ENCODE measurements at regions not wholly inside any gene's neighbourhood (a gene's known extent, or its start where the extent isn't known, plus 50 kb on each side); places are given as distances from the start of the nearest gene placed in this dataset.
"Not testable (repeated sequence)": the region's sequence is repeated elsewhere in the genome, so short reads cannot be mapped to it uniquely, and the experiment has no call there.

DNA sequence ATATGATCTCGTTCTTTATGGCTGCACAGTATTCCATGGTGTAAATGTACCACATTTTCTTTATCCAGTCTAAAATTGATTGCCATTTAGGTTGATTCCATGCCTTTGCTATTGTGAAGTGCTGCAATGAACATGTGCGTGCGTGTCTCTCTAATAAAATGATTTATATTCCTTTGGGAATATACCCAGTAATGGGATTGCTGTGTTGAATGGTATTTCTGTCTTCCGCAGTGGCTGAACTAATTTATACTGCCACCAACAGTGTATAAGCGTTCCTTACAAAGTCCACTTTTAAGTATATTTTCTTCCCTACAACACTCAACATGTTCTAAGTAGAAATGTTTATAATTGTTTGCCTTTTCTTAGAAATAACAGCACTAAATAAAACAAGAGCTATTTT is 521.9 kb downstream of the DTWD2 start:
- DNase-seq, result no peak

DNA sequence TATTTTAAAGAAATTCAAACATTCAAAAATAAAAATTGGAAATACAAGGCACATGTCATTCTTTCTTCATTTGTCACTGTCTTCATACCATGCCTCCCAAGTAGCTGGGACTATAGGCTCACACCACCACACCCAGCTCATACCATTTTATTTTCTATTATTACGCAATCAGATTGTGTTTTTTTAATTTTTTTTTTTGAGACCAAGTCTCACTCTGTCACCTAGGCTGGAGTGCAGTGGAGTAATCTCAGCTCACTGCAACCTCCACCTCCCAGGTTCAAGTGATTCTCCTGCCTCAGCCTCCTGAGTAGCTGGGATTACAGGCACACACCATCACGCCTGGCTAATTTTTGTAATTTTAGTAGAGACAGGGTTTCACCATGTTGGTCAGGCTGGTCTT is 526.1 kb downstream of the DTWD2 start:
- DNase-seq, result not testable (repeated sequence)

DNA sequence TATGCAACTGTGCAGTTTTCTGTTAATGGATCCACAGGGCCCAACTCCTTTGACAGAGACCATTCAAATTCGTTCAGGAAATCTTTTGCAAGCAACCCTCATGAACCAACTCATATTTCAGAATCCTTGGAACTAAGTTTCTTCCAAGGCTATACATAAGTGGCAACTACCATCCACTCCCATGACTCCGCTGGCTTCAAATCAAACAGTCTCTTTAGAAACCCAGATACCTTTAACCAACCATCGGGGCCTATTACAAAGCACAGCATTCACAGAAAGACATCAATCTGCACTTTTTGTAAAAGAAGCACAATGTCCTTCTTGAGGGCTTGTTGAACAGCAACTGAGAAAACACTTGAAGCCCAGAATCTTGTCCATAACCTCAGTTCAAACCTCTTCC is 526.9 kb downstream of the DTWD2 start:
- DNase-seq, result no peak

DNA sequence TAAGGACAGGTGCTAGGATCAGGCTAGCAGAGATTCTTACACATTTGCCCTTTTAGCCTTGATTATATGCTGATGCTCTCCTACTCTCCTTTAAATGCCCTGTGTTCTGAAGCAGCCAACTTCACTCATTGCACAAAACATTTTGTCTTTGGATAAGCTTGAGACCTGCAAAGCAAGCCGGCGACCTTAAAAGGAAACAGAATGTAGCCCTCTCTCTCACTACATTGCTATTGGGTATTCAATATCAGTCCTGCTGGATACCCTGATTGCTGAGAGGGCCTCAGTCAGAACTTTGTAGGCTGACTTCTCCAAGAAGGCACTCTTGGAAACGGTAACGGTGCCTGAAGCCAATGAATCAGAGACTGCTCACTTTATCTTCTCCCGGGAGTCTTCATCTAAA is 528.9 kb downstream of the DTWD2 start:
- no peak for DNase-seq

DNA sequence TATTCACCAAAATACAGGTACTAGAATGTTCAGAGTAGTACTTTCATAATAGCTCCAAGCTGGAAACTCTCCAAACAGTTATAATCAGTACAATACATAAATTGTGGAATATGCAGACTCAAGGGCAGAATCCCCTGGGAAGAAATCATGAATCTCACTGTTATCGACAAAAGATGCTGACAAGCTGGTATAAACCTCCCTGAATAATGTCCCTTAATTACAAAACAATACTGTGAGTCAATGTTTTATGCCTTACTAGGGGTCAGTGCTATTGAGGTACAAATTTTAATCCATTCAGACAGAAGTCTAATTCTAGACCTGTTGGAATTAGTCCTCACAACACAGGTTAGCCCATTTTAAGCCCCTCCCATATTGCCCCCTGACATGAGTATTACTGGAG is 532.3 kb downstream of the DTWD2 start:
- DNase-seq, result no peak

DNA sequence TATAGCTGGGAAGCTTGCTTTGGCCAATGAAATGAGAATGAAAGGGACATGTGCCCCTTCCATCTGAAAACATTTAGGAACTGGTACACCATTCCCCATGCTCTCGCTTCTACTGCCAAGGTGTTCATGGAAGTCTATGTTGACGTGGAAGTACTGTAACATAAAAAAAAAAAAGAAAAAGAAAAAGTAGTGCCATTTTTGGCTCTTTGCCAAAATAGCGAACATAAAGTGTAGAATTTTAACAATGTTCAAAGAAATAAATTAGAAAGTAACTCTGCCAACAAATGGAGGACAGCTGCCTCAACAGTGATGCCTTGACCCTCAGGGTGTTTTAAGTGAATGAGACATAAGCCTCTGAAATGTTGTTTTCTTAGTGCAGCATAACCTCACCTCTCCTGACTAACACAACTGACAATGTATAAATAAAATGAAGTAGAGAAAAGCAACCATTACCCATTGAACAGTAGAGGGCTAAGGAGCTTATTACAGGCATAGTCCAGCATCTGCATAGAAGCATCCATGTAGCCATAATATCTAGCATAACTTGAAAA is 536.6 kb downstream of the DTWD2 start:
- DNase-seq, result no peak

DNA sequence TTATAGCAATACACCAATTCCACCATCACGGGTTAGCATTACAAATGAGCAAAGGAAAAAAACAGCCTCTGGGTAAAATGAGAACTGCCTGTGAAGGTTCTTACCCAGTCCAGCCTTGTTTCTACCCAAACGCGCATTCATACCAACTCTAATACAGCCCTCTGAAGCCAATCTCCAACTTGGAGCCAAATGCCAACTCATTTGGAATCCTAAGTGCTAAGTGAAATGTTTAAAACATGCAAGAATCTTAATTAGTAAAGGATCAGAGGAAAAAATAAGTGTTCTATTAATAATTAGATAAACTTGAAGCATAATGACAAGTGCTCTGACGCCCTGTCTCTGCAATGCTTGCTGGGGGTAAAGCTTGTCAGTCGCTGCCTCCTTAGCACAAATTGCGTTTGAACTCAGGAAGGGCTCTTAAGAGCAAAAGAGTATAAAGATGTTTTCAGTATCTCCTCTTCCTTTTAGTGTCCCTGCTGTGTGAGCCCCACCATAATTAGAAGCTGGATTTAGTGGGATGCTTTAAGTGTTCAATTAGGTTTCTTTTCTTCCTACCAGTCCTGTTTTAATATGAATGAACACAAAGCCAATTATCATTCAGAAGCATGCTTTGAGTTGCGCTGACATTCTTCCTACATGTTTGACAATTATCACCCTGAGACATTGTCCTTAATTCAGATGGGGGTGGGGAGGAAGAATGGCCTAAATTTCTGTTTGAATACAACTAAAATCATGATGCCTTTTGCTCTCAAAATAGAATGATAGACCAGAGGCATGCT is 537.6 kb downstream of the DTWD2 start:
- no peak for DNase-seq

DNA sequence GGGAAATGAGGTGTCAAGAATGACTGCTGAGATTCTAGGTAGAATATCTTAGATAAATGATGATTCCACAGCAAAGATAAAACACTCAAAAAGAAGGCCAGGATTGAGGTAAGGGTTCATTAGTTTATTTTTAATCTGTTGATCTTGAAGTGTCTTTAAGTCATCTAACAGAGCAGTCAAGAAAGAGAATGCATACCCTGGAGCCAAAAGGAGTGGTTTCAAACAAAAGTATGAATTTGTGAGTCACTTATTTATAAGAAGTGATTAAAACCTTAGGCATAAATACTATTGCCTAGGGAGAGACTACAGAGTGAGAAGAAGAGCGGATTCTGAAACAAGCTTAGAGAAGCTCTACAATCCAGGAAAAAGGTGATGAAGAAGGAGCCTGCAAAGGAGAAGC is 541.0 kb downstream of the DTWD2 start:
- DNase-seq, result no peak

DNA sequence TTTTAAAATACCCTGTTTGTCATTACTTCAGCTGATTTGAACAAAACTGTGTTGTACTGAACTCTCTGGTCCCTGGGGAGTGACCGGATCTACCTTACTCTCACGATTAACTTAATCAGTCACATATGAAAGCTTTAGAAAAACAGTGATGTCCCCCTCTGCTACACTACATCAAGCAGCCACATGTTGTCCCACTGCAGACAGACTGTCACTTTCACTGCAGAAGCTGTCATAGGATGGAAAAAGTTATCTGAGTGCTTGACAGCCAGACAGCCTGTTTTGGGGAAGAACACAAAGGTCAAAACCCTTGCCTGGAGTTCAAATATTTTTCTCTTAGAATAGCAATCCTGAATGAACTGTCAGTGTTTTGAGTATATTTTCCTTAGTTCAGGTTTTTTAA is 546.4 kb downstream of the DTWD2 start:
- DNase-seq, result no peak

DNA sequence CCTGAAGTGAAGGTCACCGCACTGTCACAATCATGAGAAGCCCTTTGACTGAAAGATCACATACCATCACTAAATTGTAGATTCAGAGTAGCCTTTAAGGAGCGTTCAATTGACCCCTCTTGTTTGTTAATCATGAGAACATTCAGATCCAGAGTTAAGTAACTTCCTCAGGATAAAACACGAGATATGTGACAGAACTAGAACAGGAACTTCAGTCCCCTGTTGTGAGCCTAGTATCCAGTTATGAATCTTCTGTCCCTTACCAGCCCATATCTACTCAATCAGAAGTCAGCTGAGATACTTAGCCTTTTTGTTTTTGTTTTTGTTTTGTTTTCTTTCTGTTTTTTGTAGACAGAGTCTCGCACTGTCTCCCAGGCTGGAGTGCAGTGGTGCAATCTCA is 547.3 kb downstream of the DTWD2 start:
- DNase-seq, result no peak

DNA sequence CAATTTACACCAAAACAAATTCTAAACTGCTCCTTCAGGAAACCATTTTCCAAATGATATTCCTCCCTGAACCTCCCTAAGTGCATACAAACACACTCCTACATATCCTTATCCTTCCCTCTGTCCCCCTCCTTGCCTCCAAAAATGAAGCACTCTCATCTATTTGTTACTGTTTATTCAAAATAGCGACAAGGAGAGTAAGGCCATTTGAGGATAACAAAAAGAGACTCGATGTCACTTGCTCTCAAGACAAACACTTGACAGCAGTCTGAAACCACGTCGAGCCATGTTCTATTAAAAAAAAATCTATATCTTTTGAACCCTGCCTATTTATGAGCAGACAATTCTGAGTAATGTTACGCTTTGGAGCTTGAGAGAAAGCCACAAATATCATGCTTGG is 547.9 kb downstream of the DTWD2 start:
- DNase-seq, result no peak

DNA sequence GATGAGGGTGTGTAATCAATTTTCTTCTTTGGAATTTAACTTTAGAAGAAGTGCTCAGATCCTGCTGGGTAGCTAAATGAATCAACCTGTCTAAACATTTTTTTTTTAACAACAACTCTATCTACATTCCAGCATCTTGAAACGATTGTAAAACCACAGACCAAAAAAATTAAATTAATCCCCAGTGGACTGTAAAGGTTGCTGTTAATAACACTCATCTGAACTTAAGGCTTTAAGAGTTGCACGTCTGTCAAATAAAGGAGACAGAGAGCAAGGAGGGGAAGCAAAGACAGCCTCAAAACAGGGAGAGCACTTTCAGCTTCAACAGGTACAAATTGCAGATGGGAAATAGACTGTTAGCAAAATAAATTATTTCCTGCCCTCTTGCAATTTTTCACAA is 548.5 kb downstream of the DTWD2 start:
- DNase-seq, result no peak

DNA sequence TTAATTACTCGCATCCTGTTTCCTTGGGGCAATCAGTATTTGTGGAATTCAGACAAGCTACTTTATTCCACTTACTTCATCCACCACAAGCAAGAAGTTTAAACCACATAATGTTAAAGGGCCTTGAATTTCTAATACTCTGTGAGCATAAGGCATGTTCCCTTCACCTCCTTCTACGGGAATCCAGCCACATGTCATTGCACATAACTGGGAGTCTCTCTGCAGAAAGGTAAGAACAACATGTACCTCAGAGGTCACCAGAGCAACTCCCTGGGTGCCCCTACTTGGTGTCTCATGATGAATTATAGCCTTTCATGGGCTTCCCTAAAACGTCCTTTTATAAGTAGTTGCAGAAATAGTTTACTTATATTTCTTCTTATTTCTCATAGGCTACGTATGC is 553.2 kb downstream of the DTWD2 start:
- DNase-seq, result no peak

DNA sequence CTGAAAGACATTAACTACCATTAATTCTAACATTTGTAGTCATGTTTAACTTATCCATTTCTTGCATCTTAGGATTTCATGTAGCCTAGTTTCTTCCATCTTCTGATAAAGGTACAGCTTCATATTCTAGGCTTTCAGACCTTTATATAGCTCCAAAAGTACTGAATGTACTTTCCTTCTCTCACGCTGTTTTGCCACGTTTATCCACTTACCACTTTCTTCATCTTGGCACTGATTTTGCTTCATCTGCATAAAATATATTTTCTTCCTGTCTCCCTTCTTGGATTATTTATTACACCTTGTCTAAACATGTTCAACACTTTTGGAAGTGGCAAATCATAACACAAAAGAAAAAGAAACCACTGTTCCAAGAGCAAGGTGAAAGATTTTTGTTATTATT is 553.8 kb downstream of the DTWD2 start:
- no peak for DNase-seq

DNA sequence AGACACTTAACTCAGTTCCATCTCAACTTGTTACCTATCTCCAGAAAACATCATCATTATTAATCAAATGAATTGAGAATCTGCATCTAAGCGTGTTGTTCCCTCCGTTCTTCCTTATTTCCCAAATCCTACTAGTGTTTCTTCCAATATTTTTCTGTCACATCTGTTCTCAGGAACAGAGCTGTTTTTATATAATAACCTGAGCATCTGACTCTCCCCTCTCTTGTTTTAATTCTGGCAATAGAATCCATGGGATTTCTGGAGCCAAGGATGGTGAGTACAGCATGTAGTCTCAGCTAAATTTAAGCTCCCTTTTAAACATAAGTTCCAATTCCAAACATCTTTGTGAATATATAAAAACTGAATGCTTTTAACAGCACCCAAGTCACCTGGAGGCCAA is 558.3 kb downstream of the DTWD2 start:
- no peak for DNase-seq

DNA sequence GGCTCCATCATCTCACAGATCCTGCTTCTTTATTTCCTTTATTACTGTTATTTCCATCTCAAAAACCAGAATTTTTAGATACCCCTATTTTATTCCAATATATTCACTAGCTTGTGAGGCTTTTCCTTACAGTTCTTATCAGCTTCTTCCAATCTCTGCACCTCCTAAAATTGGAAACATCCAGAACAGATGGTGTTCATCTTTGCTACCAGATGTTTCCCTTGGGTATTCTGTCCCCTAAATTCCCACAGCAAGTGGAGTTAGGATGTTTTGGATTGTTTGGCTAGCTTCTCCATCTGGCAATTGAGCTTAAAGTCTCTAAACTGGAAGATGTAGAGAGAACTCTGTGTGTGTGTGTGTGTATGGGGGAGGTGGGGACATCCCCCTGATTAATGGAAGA is 580.4 kb downstream of the DTWD2 start:
- no peak for DNase-seq

DNA sequence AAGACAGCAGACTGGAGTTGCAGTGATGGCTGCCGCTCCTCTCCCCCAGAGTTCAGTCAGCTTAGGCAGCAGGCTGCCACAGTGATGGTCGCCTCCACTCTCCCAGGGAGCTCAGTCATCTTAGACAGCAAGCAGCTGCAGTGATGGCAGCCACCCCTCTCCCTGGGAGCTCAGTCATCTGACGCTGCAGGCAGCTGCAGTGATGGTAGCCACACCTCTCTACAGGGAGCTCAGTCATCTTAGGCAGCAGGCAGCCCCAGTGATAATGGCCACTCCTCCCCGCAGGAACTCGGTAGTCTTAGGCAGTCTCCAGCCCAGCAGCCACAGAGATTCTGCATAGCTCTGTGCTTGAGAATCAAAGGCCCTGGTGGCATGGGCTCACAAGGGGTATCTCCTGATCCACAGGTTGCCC is 582.7 kb downstream of the DTWD2 start:
- DNase-seq, result no peak

DNA sequence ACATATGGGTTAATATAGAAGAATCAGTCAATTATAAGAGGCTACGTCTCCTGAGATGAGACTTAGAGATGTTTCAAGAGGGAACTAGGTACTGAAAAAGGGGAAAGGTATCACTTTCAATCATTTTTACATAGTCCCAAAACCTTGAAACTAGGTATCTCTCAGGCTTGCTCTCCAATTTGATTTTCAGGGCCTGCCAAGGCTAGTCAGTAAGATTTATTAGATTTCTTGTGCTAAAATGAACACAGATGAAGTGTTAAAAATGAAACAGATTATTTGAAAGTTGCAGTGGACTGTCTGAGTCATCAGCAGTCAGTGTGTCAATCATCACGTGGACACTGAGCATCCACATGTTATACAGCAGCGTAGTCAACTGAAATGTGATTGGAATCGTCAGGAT is 591.1 kb downstream of the DTWD2 start:
- no peak for DNase-seq

DNA sequence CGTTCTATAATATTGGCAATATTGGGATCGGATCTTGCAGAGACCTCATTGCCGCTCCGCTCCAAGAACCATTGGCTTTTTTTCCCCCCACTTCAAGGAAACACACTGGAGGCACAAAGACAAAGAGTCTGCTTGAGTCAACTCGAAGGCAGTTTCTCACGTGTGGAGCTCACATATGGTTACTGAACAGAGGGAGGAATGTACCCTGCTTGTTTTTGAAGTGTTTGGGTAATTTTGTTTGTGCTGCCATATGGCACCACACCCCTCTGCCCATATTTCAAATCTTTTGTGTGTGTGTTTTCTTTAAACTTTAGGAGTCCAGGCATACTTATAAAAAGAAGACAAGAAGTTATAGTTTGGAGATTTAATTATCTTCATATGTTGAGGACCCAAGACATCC is 595.9 kb downstream of the DTWD2 start:
- no peak for DNase-seq

DNA sequence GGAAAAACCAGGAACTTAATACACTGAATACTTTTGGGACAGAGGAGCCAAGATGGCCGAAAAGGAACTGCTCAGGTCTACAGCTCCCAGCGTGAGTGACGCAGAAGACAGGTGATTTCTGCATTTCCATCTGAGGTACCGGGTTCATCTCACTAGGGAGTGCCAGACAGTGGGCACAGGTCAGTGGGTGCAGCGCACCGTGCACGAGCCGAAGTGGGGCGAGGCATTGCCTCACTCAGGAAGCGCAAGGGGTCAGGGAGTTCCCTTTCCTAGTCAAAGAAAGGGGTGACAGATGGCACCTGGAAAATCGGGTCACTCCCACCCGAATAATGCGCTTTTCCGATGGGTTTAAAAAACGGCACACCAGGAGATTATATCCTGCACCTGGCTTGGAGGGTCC is 605.4 kb downstream of the DTWD2 start:
- DNase-seq, result not testable (repeated sequence)

DNA sequence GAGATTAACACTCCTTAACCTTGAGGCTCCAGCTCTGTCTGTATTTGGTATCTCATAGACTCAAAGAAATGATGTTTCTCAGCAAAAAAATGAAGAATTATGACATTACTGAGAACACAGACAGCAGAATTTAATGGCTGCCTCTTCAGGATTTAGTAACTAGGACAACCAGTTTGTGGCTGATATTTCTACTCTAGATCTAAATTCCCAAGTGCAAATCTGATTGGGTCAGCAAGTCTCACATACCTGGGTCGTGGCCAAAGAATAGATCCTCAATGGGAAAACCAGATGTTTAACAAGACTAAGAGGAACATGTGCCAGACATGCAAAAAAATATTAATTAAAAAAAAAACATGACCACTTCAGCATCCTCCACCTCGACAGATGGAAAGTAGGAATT is 608.9 kb downstream of the DTWD2 start:
- no peak for DNase-seq

DNA sequence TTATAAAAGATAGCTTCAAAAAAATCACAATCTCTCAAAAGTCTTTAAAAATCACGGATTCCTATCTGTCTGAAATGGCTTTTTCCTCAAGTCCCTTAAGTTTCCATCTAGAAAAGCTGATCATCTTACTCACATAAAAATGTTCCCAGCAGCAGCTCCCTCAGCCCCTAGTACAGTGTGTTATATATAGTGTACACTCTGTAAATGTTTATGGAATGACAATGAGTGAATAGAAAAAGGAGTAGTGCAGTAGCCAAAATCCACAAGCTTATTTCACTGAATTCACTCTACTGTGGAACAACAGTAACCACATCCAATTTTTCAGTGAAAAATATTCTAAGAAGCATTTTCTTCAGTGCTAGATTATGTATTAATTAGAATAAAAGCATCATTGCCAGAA is 609.4 kb downstream of the DTWD2 start:
- DNase-seq, result no peak

DNA sequence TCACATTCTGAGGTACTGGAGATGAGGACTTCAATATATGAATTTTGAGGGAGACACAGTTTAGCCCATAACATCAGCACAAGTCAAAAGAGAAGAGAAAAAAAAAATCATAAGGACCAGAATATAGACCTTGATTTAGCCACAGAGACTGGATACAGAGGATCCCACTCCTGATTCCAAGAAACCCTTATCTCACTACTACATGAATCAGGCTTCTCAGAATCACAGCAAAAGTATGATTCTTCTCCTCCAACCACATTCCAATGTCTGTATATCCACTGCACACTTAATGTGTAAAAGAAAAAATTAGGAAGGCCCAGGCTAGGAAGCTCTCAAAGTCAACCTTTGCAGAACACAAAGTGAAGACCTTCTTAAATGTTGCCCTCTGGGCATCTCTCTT is 610.9 kb downstream of the DTWD2 start:
- DNase-seq, result no peak

DNA sequence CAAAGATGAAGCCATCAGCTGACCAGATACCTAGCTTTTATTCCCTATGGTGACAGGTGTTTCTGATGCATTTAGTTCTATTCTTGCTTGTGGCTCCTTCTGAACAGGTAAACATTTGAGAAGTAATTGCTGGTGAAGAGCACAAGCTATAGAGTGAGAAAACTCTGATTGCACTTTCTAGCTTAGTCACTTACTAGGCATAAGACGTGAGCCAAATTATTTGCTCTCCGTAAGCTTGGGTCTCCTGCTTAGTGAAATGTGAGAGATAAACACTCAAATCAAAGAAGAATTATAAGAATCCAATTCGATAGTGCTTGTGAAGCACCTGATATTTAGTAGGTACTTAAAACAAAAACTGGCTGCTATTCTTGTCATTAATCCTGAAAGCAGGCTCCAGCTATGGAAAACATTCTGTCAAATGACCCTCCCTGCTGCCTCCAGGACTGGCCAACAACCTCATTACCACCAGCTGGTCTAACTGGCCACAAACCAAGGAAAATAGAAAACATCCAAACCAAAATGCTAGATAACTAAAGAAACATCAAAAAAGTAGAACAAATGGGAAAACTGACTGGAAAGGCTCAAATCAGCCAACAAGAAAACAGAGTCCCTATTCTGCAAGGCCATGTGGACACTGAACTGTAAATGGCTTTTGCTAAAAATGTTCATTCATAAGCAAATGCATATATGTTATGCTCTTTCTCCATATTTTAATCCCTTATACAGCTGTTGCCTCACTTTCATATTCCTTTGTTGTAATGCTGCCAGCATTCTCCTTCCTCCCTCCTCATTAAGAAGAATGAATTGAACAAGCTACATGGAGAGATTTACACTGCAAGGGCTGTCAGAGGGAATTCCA is 616.1 kb downstream of the DTWD2 start:
- no peak for DNase-seq

Measured in T-helper 9 cell (primary cell).